ENCODE measurements at regions not wholly inside any gene's neighbourhood (a gene's known extent, or its start where the extent isn't known, plus 50 kb on each side); places are given as distances from the start of the nearest gene placed in this dataset.

- ATAC-seq: no peak
- no peak overlapping the region for H3K4me3 Mint-ChIP-seq
These were observed 467.2 kb downstream of the TFAP2B start for GRCh38 chr6:51285876-51286275.

GRCh38 chr6:51289041-51289440 lies 470.4 kb downstream of the TFAP2B start:
- Mint-ChIP-seq H3K4me1 (ENCODE audit: low read depth) (no peaks in the 10 kb centered on the region), H3K36me3 (ENCODE audit: low read depth) (no peaks in the 10 kb centered on the region), H3K27ac (no peak overlapping the region), H3K27me3 (no peaks in the 10 kb centered on the region), H3K9me3 (peaks cover 1% of the 10 kb centered on the region), H3K4me3 (no peak overlapping the region)
- no peak for ATAC-seq
- no peak for DNase-seq
- CTCF ChIA-PET: no interaction called here
- TF ChIP-seq CTCF (IDR thresholded peaks at IDR 0.05): no peak
- POLR2A ChIA-PET: no interaction called here
- intact Hi-C loops (cut with micrococcal nuclease): no loop called here

More at GRCh38 chr6:51285876-51286275, 467.2 kb downstream of the TFAP2B start:
- no peak for DNase-seq
- ChIA-PET CTCF (no interaction called here), POLR2A (no interaction called here)
- no peak for TF ChIP-seq CTCF (IDR thresholded peaks at IDR 0.05)
- intact Hi-C loops (cut with micrococcal nuclease): no loop called here
- Mint-ChIP-seq H3K27ac (no peak overlapping the region), H3K36me3 (ENCODE audit: low read depth) (no peaks in the 10 kb centered on the region), H3K27me3 (no peaks in the 10 kb centered on the region), H3K4me1 (ENCODE audit: low read depth) (no peaks in the 10 kb centered on the region), H3K9me3 (peaks cover 2% of the 10 kb centered on the region)

GRCh38 chr6:51292659-51293058 lies 474.0 kb downstream of the TFAP2B start:
- no peak for ATAC-seq
- CTCF ChIA-PET: no interaction called here
- no peaks in the 10 kb centered on the region for H3K36me3 Mint-ChIP-seq (ENCODE audit: low read depth)

GRCh38 chr6:51299621-51300380 lies 481.1 kb downstream of the TFAP2B start:
- peaks cover 1% of the 10 kb centered on the region for H3K9me3 Mint-ChIP-seq
- ChIA-PET POLR2A (no interaction called here), CTCF (no interaction called here)
- H3K4me3 Mint-ChIP-seq: no peak overlapping the region
- H3K36me3 Mint-ChIP-seq (ENCODE audit: low read depth): no peaks in the 10 kb centered on the region
- no peak for TF ChIP-seq CTCF (IDR thresholded peaks at IDR 0.05)
- no peaks in the 10 kb centered on the region for H3K27me3 Mint-ChIP-seq
- no peak for ATAC-seq
- intact Hi-C loops (cut with micrococcal nuclease): no loop called here
- H3K4me1 Mint-ChIP-seq (ENCODE audit: low read depth): no peaks in the 10 kb centered on the region
- H3K27ac Mint-ChIP-seq: no peak overlapping the region
- no peak for DNase-seq

More at GRCh38 chr6:51292659-51293058, 474.0 kb downstream of the TFAP2B start:
- intact Hi-C loops (cut with micrococcal nuclease): no loop called here
- DNase-seq: no peak
- no peaks in the 10 kb centered on the region for H3K4me1 Mint-ChIP-seq (ENCODE audit: low read depth)
- H3K27me3 Mint-ChIP-seq: no peaks in the 10 kb centered on the region
- POLR2A ChIA-PET: no interaction called here
- peaks cover 1% of the 10 kb centered on the region for H3K9me3 Mint-ChIP-seq
- no peak for TF ChIP-seq CTCF (IDR thresholded peaks at IDR 0.05)
- H3K27ac Mint-ChIP-seq: no peak overlapping the region
- no peak overlapping the region for H3K4me3 Mint-ChIP-seq

GRCh38 chr6:51300510-51300909 lies 481.8 kb downstream of the TFAP2B start:
- intact Hi-C loops (cut with micrococcal nuclease): no loop called here

More at GRCh38 chr6:51300510-51300909, 481.8 kb downstream of the TFAP2B start:
- Mint-ChIP-seq H3K4me3 (no peak overlapping the region), H3K9me3 (peaks cover 1% of the 10 kb centered on the region), H3K36me3 (ENCODE audit: low read depth) (no peaks in the 10 kb centered on the region), H3K4me1 (ENCODE audit: low read depth) (no peaks in the 10 kb centered on the region), H3K27ac (no peak overlapping the region), H3K27me3 (no peaks in the 10 kb centered on the region)
- ATAC-seq (no peak), DNase-seq (no peak)
- CTCF ChIA-PET: no interaction called here
- POLR2A ChIA-PET: no interaction called here
- TF ChIP-seq CTCF (IDR thresholded peaks at IDR 0.05): no peak
